ENCODE measurements at regions not wholly inside any gene's neighbourhood (a gene's known extent, or its start where the extent isn't known, plus 50 kb on each side); places are given as distances from the start of the nearest gene placed in this dataset.

DNA sequence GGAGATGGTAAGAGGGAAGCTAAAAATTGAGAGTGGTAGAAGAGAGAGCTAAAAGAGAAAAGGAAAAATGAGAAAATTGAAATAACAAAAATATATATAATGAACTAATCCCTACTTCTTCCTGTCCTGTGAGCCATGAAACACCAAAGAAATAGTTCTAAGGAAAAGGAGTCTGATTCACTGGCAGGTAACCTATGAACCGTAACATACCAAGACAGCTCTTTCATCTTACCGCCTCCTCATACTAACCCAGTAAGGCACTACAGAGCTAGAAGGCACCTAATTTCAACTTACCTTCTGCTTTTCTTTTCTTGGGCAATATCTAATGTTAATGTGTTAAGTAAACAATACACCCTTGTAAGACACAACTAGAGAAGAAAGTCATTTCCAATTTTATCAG is 297.7 kb upstream of the DIAPH2 start:
- H3K27ac ChIP-seq, result no peak overlapping the region
- intact Hi-C loops (cut with DNase I; ENCODE audit: low total_unique reads), result no loop called here
- H3K36me3 ChIP-seq (ENCODE audit: low read depth, missing control alignments), result no peaks in the 10 kb centered on the region
- 94 to 98% methylated on average over 2 of the region's 2 CpGs for WGBS, 2 donors
- H3K4me1 ChIP-seq, result no peaks in the 10 kb centered on the region
- H3K27me3 ChIP-seq, result no peaks in the 10 kb centered on the region
- no peak for TF ChIP-seq POLR2A (IDR thresholded peaks at IDR 0.05)
- no peak for TF ChIP-seq CTCF (IDR thresholded peaks at IDR 0.05)
- no peak for DNase-seq
- no peak overlapping the region for H3K4me3 ChIP-seq
- no peaks in the 10 kb centered on the region for H3K9me3 ChIP-seq

- Histone ChIP-seq H3K27ac (no peak overlapping the region), H3K4me3 (no peak overlapping the region), H3K4me1 (no peaks in the 10 kb centered on the region), H3K27me3 (no peaks in the 10 kb centered on the region), H3K9me3 (no peaks in the 10 kb centered on the region), H3K36me3 (ENCODE audit: low read depth, missing control alignments) (no peaks in the 10 kb centered on the region)
- 66 to 89% methylated on average over 1 to 2 of the region's 2 CpGs for WGBS, 2 donors
- intact Hi-C loops (cut with DNase I; ENCODE audit: low total_unique reads), result no loop called here
- no peak for TF ChIP-seq CTCF (IDR thresholded peaks at IDR 0.05)
- no peak for TF ChIP-seq POLR2A (IDR thresholded peaks at IDR 0.05)
- no peak for DNase-seq
Measured at GRCh38 chrX:96387801-96388200, 296.8 kb upstream of the DIAPH2 start.

GRCh38 chrX:96389281-96390047 is 295.2 kb upstream of the DIAPH2 start:
- 48 to 55% methylated on average over 5 of the region's 5 CpGs for WGBS, 2 donors
- Histone ChIP-seq H3K27ac (no peak overlapping the region), H3K4me1 (no peaks in the 10 kb centered on the region), H3K4me3 (no peak overlapping the region), H3K27me3 (no peaks in the 10 kb centered on the region), H3K9me3 (no peaks in the 10 kb centered on the region), H3K36me3 (ENCODE audit: low read depth, missing control alignments) (no peaks in the 10 kb centered on the region)
- TF ChIP-seq CTCF (IDR thresholded peaks at IDR 0.05) (no peak), POLR2A (IDR thresholded peaks at IDR 0.05) (no peak)
- no peak for DNase-seq
- intact Hi-C loops (cut with DNase I; ENCODE audit: low total_unique reads), result no loop called here

DNA sequence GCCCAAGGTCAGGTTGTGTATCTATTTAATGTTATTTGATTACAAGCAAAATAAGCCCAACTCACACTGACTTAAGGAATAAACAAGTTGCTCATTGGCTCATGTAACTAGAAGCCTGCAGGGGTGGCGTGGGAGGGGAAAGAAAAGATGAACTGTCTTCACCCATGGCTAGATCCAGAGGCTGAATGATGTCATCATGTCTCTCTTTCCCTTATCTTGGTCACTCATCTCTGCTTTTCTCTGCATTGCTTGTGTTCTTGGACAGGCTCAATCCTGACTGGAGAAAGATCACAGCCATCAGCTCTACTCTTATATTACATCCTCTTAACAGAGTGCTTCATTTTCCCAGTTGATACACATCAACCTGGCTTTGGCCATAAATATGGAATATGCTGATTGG is 290.0 kb upstream of the DIAPH2 start:
- Histone ChIP-seq H3K9me3 (no peaks in the 10 kb centered on the region), H3K4me1 (no peaks in the 10 kb centered on the region), H3K36me3 (ENCODE audit: low read depth, missing control alignments) (no peaks in the 10 kb centered on the region), H3K4me3 (no peak overlapping the region), H3K27ac (no peak overlapping the region), H3K27me3 (no peaks in the 10 kb centered on the region)
- DNase-seq, result peak; percentile 15
- 58 to 82% methylated on average over 1 of the region's 1 CpG for WGBS, 2 donors
- TF ChIP-seq CTCF (IDR thresholded peaks at IDR 0.05), result no peak
- no peak for TF ChIP-seq POLR2A (IDR thresholded peaks at IDR 0.05)
- intact Hi-C loops (cut with DNase I; ENCODE audit: low total_unique reads), result no loop called here

DNA sequence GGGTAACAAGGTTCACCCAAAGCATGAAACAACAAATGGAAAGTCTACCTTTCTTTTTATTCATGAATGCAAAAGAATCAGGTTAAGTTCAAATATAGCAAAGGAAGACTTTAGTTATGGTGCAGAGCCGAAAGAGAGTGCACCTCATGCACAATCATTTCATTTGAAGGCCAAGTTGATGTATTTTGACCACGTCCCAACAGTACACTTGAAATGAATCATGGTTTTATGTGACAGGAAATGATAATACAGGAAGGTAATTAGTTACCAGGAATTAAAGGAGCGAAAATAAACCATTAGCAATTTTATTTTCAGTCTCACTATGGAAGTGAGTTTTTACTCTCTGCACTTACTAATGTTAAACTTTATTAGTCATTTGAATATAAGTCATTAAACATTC is 281.2 kb upstream of the DIAPH2 start:
- Histone ChIP-seq H3K4me1 (peaks cover 3% of the 10 kb centered on the region), H3K4me3 (no peak overlapping the region), H3K36me3 (ENCODE audit: low read depth, missing control alignments) (no peaks in the 10 kb centered on the region), H3K9me3 (no peaks in the 10 kb centered on the region), H3K27me3 (no peaks in the 10 kb centered on the region), H3K27ac (no peak overlapping the region)
- no peak for TF ChIP-seq CTCF (IDR thresholded peaks at IDR 0.05)
- no peak for TF ChIP-seq POLR2A (IDR thresholded peaks at IDR 0.05)
- WGBS, 2 donors, result 63 to 90% methylated on average over 3 of the region's 3 CpGs
- intact Hi-C loops (cut with DNase I; ENCODE audit: low total_unique reads), result no loop called here
- no peak for DNase-seq

Data from testis (tissue), 2 donors.